A673 (cell line): ENCODE measurements at regions not wholly inside any gene's neighbourhood (a gene's known extent, or its start where the extent isn't known, plus 50 kb on each side); places are given as distances from the start of the nearest gene placed in this dataset.
A peak's percentile ranks its signal among the peaks of the same experiment; 100 is the strongest.

ENCODE experiments used
- BruUV-seq: library from RNA; stranded (reverse); fragments of 400-500 nt; replicated peaks from 2 replicates; lab custom pipeline; 2021; lab: Mats Ljungman, UMichigan
- CTCF ChIA-PET: fragments of 300-600 bp; sonication (Branson Sonifier 250); formaldehyde crosslinking; loops from one replicate; lab custom pipeline; 2022; ENCODE audit warnings: antibody characterized with exemption; lab: Charles Lee
- POLR2A ChIA-PET: fragments of 300-600 bp; sonication (Branson Sonifier 250); formaldehyde crosslinking; loops from one replicate; lab custom pipeline; 2022; ENCODE audit warnings: antibody characterized with exemption; ENCODE audit not compliant: low non-redundant PET; lab: Charles Lee
- DNase-seq: peaks from one replicate; pipeline ENCODE4 v3.0.0-alpha.2; 2015; ENCODE audit warnings: low spot score
- H3K27ac ChIP-seq: fragments of 200-600 bp; sonication (generic); 2 replicates; pipeline ENCODE4 v1.5.1; 2016; ENCODE audit warnings: mixed run types, low read depth, mild to moderate bottlenecking, mixed read lengths, antibody characterized with exemption, low read length; ENCODE audit not compliant: poor library complexity, severe bottlenecking
- H3K27me3 ChIP-seq: fragments of 200-600 bp; sonication (generic); replicated peaks from 2 replicates; pipeline ENCODE4 v1.6.1; 2017; ENCODE audit warnings: mixed run types, low read depth, mild to moderate bottlenecking, mixed read lengths, antibody characterized with exemption, low read length; ENCODE audit not compliant: insufficient read depth, poor library complexity
- H3K36me3 ChIP-seq: fragments of 200-600 bp; sonication (generic); 2 replicates; pipeline ENCODE4 v1.6.1; 2016; ENCODE audit warnings: mixed run types, mild to moderate bottlenecking, mixed read lengths, antibody characterized with exemption, low read length; ENCODE audit not compliant: insufficient read depth, poor library complexity, severe bottlenecking
- H3K4me1 ChIP-seq: fragments of 200-600 bp; sonication (generic); 2 replicates; pipeline ENCODE4 v1.6.1; 2017; ENCODE audit warnings: mixed run types, mild to moderate bottlenecking, mixed read lengths, antibody characterized with exemption, low read length; ENCODE audit not compliant: insufficient read depth, poor library complexity, severe bottlenecking
- H3K4me3 ChIP-seq: fragments of 200-600 bp; sonication (generic); 2 replicates; pipeline ENCODE4 v1.5.1; 2016; ENCODE audit warnings: low read depth, mixed run types, mild to moderate bottlenecking, mixed read lengths, low read length; ENCODE audit not compliant: poor library complexity, severe bottlenecking
- H3K9me3 ChIP-seq: fragments of 200-600 bp; sonication (generic); 2 replicates; pipeline ENCODE4 v1.6.1; 2016; ENCODE audit warnings: mixed run types, low read depth, mild to moderate bottlenecking, mixed read lengths, antibody characterized with exemption, low read length; ENCODE audit not compliant: poor library complexity, severe bottlenecking
- CTCF ChIP-seq: fragments of 300-800, 200-600 bp; sonication (generic); conservative IDR thresholded peaks from 2 replicates; pipeline ENCODE4 v1.5.1; 2017; ENCODE audit warnings: low read depth, mild to moderate bottlenecking, antibody characterized with exemption, low read length, moderate library complexity, mixed read lengths
- EZH2 ChIP-seq: fragments of 200-600 bp; sonication (generic); IDR thresholded peaks from 2 replicates; pipeline ENCODE4 v1.6.1; 2017; ENCODE audit warnings: borderline replicate concordance, low read depth, mild to moderate bottlenecking, mixed read lengths, antibody characterized with exemption, low read length; ENCODE audit not compliant: poor library complexity, severe bottlenecking
- intact Hi-C: fragments of 100-400 bp; cut with micrococcal nuclease; formaldehyde crosslinking; loops from one replicate; pipeline ENCODE4 v1.10.0; 2022; ENCODE audit not compliant: unreplicated experiment

DNA sequence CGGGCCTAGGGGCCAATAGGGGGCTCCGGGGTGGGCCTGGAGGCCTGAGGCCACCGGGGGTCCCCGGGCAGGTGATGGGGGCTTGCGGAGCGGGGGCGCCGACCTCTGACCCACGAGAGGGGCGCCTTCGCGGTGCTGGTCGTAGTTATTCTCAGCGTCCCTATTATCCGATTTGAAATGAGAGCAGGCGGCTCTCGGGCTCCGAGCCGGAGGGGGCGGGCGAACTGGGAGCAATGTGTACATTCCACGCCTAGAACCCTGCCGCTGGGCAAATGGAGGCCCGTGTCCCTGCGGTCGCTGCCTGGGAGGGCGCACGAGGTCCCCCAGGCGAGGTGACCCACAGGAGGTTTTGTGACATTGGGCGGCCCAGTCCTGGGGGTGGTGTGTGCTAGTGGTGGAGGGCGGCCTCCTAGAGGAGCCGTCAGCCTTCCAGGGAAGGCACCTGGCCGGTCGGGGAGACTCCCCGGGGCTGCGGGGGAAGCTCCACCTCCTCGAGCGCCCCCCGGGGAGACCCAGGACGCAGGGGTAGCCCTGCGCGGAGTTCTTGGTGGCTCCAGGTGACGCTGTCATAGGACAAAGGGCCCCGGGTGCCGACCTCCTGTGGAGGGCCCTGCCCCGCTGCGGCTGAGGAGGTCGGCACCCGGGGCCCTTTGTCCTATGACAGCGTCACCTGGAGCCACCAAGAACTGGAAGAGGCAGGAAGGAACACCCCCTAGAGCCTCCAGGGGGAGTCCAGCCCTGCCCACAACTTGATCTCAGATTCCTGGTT, 102.6 kb upstream of the PRKX start:
- POLR2A ChIA-PET = no interaction called here
- Histone ChIP-seq H3K27ac (peak overlapping the region; percentile 87), H3K9me3 (no peaks in the 10 kb centered on the region), H3K4me3 (peak overlapping the region; percentile 68), H3K4me1 (no peaks in the 10 kb centered on the region), H3K27me3 (no peaks in the 10 kb centered on the region), H3K36me3 (peaks cover 16% of the 10 kb centered on the region)
- DNase-seq = peak; percentile 66
- intact Hi-C loops = no loop called here
- BruUV-seq = no TSS peak
- CTCF ChIA-PET = no interaction called here
- TF ChIP-seq CTCF = no peak
- TF ChIP-seq EZH2 = no peak

GRCh38 chrX:3811331-3812311, 98.2 kb upstream of the PRKX start:
- Histone ChIP-seq H3K27ac (no peak overlapping the region), H3K4me1 (no peaks in the 10 kb centered on the region), H3K9me3 (no peaks in the 10 kb centered on the region), H3K4me3 (no peak overlapping the region), H3K27me3 (peaks cover 21% of the 10 kb centered on the region), H3K36me3 (no peaks in the 10 kb centered on the region)
- TF ChIP-seq CTCF (peak; percentile 67), EZH2 (no peak)
- DNase-seq = peak; percentile 62
- ChIA-PET CTCF (interaction anchor here (1.5 kb wide), 1 partner anchor 160 kb away, joined by 3 read pairs; no protein-coding TSS in a partner anchor), POLR2A (no interaction called here)
- intact Hi-C loops = loop anchor here (2.0 kb wide), 1 partner anchor 161 kb away; no protein-coding TSS in a partner anchor
- no TSS peak for BruUV-seq

DNA sequence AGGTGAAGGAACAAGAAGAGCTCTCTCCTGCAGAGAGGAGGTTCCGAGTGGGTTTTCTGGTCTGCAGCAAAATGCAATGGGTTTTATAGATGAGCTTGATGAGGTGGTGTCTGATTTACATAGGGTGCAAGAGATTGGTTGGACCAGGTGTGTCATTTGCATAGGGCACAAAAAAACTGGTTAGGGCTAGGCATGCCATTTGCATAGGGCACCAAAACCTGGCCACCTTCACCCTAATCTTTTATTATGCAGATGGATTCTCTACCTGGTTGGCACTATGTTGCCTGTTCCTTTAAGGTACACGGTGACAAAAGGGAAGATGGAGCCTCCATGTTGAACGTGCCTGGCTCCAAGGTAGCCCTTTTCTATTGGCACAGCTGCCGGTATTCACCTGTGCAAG, 94.5 kb upstream of the PRKX start:
- Histone ChIP-seq H3K27ac (no peak overlapping the region), H3K9me3 (no peaks in the 10 kb centered on the region), H3K27me3 (peaks cover 33% of the 10 kb centered on the region), H3K4me1 (no peaks in the 10 kb centered on the region), H3K4me3 (no peak overlapping the region), H3K36me3 (no peaks in the 10 kb centered on the region)
- TF ChIP-seq CTCF = no peak
- no peak for TF ChIP-seq EZH2
- BruUV-seq = no TSS peak
- POLR2A ChIA-PET = no interaction called here
- CTCF ChIA-PET = no interaction called here
- intact Hi-C loops = no loop called here
- DNase-seq = no peak
